Skin epidermis (tissue), 12 donors: ENCODE measurements at regions not wholly inside any gene's neighbourhood (a gene's known extent, or its start where the extent isn't known, plus 50 kb on each side); places are given as distances from the start of the nearest gene placed in this dataset.

Experiments
- H3K27ac ChIP-seq, 21 experiments: fragments of 200-600 bp; sonication (generic) in 11 of 21; one replicate each; pipeline ENCODE4 v1.5.0; 2020; ENCODE audit warnings: mild to moderate bottlenecking in 3 of 21, inconsistent platforms in 2 of 21, moderate library complexity in 2 of 21
- H3K4me3 ChIP-seq, 7 experiments: fragments of 200-600 bp; sonication (generic) in 2 of 7; one replicate each; pipeline ENCODE4 v1.5.0; 2020; ENCODE audit warnings: inconsistent platforms in 2 of 7, mild to moderate bottlenecking in 2 of 7, moderate library complexity in 1 of 7

- H3K4me3 ChIP-seq = no peak overlapping the region
- no peak overlapping the region for H3K27ac ChIP-seq
These were observed 103.3 kb downstream of the NCOR2 start for GRCh38 chr12:124464062-124464461.

GRCh38 chr12:124463341-124463921 lies 104.0 kb downstream of the NCOR2 start:
- H3K27ac ChIP-seq = no peak overlapping the region
- no peak overlapping the region for H3K4me3 ChIP-seq

GRCh38 chr12:124462750-124463149 lies 104.7 kb downstream of the NCOR2 start:
- Histone ChIP-seq H3K27ac (no peak overlapping the region), H3K4me3 (no peak overlapping the region)

- no peak overlapping the region for H3K4me3 ChIP-seq
- H3K27ac ChIP-seq = no peak overlapping the region
These were observed 105.4 kb downstream of the NCOR2 start for GRCh38 chr12:124461851-124462623.

GRCh38 chr12:124461241-124461673 lies 106.2 kb downstream of the NCOR2 start:
- no peak overlapping the region for H3K4me3 ChIP-seq
- H3K27ac ChIP-seq = no peak overlapping the region

GRCh38 chr12:124460771-124461170 lies 106.6 kb downstream of the NCOR2 start:
- Histone ChIP-seq H3K4me3 (no peak overlapping the region), H3K27ac (no peak overlapping the region)

- Histone ChIP-seq H3K27ac (no peak overlapping the region), H3K4me3 (no peak overlapping the region)
These were observed 107.4 kb downstream of the NCOR2 start for GRCh38 chr12:124459852-124460645.

- Histone ChIP-seq H3K27ac (no peak overlapping the region), H3K4me3 (no peak overlapping the region)
These were observed 108.2 kb downstream of the NCOR2 start for GRCh38 chr12:124458992-124459851.

- Histone ChIP-seq H3K27ac (peak overlapping the region in 15 of 21 experiments; percentile 63 to 90 (median 76)), H3K4me3 (no peak overlapping the region)
These were observed 109.0 kb downstream of the NCOR2 start for GRCh38 chr12:124458220-124458991.

GRCh38 chr12:124457287-124458219 lies 109.9 kb downstream of the NCOR2 start:
- peak overlapping the region in 6 of 7 experiments; percentile 8 to 25 (median 14) for H3K4me3 ChIP-seq
- peak overlapping the region; percentile 37 to 90 (median 73) for H3K27ac ChIP-seq

- H3K27ac ChIP-seq = peak overlapping the region in 20 of 21 experiments; percentile 42 to 90 (median 74)
- H3K4me3 ChIP-seq = peak overlapping the region in 6 of 7 experiments; percentile 8 to 25 (median 14)
These were observed 110.7 kb downstream of the NCOR2 start for GRCh38 chr12:124456652-124457152.

- Histone ChIP-seq H3K4me3 (no peak overlapping the region), H3K27ac (peak overlapping the region in 8 of 21 experiments; percentile 6 to 90 (median 76))
These were observed 111.2 kb downstream of the NCOR2 start for GRCh38 chr12:124456133-124456651.

- Histone ChIP-seq H3K27ac (peak overlapping the region in 10 of 21 experiments; percentile 10 to 68 (median 34)), H3K4me3 (no peak overlapping the region)
These were observed 112.1 kb downstream of the NCOR2 start for GRCh38 chr12:124455336-124455735.

- Histone ChIP-seq H3K4me3 (no peak overlapping the region), H3K27ac (peak overlapping the region in 6 of 21 experiments; percentile 34 to 82 (median 70))
These were observed 112.7 kb downstream of the NCOR2 start for GRCh38 chr12:124454735-124455134.

GRCh38 chr12:124454352-124454725 lies 113.1 kb downstream of the NCOR2 start:
- Histone ChIP-seq H3K4me3 (no peak overlapping the region), H3K27ac (peak overlapping the region in 20 of 21 experiments; percentile 9 to 82 (median 69))

- H3K4me3 ChIP-seq = peak overlapping the region in 1 of 7 experiments; percentile 9
- peak overlapping the region in 20 of 21 experiments; percentile 9 to 82 (median 69) for H3K27ac ChIP-seq
These were observed 113.7 kb downstream of the NCOR2 start for GRCh38 chr12:124453419-124454351.
